ENCODE measurements at regions not wholly inside any gene's neighbourhood (a gene's known extent, or its start where the extent isn't known, plus 50 kb on each side); places are given as distances from the start of the nearest gene placed in this dataset.

DNA sequence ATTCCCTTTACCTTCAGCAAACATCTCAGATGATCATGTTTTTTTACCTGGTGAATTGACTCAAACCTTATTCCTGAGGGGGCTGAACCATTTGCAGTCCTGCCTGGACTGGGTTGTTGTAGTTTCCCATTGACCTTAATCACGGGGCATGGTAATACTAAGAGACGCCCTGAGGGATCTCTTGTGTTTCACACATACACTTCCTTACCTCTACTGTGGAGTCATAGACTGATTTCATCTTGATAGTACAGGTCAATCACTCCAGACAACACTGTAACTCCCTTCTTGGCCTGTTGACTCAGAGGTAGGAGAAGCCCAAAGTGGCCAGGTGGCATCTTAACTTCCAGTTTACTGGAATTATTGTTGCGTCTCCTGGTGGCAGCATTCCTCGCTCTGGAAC is 1064.0 kb upstream of the PCDH10 start:
- TF ChIP-seq, protein P1, sequence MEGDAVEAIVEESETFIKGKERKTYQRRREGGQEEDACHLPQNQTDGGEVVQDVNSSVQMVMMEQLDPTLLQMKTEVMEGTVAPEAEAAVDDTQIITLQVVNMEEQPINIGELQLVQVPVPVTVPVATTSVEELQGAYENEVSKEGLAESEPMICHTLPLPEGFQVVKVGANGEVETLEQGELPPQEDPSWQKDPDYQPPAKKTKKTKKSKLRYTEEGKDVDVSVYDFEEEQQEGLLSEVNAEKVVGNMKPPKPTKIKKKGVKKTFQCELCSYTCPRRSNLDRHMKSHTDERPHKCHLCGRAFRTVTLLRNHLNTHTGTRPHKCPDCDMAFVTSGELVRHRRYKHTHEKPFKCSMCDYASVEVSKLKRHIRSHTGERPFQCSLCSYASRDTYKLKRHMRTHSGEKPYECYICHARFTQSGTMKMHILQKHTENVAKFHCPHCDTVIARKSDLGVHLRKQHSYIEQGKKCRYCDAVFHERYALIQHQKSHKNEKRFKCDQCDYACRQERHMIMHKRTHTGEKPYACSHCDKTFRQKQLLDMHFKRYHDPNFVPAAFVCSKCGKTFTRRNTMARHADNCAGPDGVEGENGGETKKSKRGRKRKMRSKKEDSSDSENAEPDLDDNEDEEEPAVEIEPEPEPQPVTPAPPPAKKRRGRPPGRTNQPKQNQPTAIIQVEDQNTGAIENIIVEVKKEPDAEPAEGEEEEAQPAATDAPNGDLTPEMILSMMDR (IDR thresholded peaks at IDR 0.05): no peak
- TF ChIP-seq POLR2A (IDR thresholded peaks at IDR 0.05): no peak

Measured in right lobe of liver (tissue), 4 donors.